HG03175 (cell line): ENCODE measurements at regions not wholly inside any gene's neighbourhood (a gene's known extent, or its start where the extent isn't known, plus 50 kb on each side); places are given as distances from the start of the nearest gene placed in this dataset.
"Not testable (repeated sequence)": the region's sequence is repeated elsewhere in the genome, so short reads cannot be mapped to it uniquely, and the experiment has no call there.

Source experiments
- ATAC-seq: cut with Tn5 transposase; IDR thresholded peaks from one replicate; pipeline ENCODE4 v1.9.1; 2021; ENCODE audit warnings: mild to moderate bottlenecking, moderate library complexity; ENCODE audit not compliant: unreplicated experiment

- ATAC-seq = not testable (repeated sequence)
Measured at GRCh38 chr5:17032314-17032985, 96.4 kb upstream of the MYO10 start.

DNA sequence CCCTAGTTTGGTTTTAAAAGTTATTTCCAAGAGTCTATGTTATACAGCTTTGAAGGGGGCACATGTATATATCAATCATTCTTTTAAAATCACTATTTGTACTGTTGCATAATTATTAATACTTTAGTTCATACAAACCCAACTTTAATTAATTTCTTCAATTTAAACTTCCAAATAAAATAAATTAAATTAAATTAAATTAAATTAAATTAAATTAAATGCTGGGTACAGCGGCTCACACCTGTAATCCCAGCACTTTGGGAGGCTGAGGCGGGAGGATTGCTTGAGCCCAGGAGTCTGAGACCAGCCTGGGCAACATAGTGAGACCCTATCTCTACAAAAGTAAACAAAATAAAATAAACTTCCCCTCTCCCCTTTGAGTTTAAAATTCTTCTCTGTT is 98.9 kb upstream of the MYO10 start:
- ATAC-seq = not testable (repeated sequence)

- ATAC-seq = no peak
Measured at GRCh38 chr5:17037751-17038150, 101.7 kb upstream of the MYO10 start.

DNA sequence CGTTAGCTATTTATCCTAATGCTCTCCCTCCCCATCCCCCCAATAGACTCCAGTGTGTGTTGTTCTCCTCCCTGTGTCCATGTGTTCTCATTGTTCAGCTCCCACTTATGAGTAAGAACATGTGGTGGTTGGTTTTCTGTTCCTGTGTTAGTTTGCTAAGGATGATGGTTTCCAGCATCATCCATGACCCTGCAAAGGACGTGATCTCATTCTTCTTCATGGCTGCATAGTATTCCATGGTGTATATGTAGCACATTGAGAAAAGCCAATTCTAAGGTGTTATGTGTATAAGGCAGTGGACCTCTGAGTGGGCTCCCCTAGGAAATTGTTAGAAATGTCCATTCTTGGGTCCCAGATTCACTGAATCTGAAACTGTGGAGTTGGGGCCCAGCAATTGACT is 103.1 kb upstream of the MYO10 start:
- no peak for ATAC-seq

GRCh38 chr5:17042041-17042440 is 106.0 kb upstream of the MYO10 start:
- ATAC-seq = no peak

DNA sequence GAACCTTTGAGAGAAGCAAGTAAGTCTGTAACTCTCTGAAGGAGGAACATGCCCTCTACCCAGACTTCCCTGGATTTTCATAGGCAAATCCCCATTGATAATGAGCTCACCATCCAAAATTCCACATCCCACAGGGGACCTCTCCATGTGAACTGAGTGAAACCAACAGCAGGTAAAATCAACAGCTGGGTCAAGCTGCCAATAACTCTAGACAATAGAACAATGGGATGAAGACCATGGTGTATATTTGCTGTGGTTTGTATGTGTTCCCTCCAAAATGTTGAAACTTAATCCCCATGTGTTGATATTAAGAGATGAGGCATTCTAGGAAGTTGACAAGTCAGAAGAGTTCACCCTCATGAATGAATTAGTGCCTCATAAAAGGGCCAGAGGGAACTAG is 110.2 kb upstream of the MYO10 start:
- ATAC-seq = no peak

DNA sequence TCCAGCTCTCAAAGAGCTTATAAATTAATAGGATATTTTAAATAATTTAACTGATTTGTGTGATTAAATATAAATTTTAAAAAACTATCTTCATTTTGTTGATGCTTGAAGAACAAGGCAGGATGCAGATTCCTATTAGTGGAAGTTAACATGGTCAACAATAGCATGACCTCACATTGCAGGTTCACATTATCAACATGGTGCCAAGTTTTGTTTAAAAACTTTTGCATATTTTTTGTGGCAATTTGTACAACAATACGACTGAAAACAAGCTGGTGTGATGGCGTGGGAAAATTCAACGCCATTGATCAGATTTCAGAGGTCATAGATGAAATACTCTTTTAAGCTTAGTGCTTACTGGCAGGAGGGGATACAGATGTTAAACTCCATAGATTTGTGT is 114.1 kb upstream of the MYO10 start:
- ATAC-seq = no peak

DNA sequence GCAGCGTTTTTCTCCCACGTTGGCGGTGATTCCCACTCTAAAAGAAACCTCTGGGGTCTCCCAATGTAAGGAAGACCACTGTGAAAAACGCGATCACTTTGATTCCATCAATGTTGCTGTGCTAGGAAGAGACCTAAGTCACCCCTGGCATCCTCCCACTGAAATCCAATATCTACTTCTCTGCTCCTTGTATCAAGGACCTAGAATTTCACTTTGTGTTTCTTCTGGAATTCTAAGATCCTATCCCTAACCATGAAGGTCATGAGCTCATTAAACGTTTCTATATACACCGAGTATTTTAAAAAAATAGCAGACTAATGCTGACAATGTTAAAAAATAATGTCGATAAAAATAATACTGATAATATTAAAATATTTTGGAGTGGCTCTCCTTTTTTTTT is 118.8 kb upstream of the MYO10 start:
- ATAC-seq = no peak

GRCh38 chr5:17056141-17056631 is 120.1 kb upstream of the MYO10 start:
- ATAC-seq = no peak

DNA sequence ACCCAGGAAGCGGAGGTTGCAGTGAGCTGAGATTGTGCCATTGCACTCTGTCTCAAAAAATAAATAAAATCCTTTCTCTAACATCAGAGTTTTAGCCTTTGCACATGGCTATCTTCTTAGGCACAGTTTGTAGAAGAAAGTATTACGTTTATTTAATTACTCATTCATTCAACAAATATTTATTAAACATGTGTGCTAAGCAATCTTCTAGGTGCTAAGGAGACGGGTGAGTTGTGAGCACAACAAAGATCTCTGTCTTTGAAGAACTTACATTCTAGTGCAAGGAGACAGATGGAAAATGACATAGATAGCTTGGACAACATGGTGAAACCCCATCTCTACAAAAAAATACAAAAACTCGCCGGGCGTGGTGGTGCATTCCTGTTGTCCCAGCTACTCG is 122.3 kb upstream of the MYO10 start:
- no peak for ATAC-seq

DNA sequence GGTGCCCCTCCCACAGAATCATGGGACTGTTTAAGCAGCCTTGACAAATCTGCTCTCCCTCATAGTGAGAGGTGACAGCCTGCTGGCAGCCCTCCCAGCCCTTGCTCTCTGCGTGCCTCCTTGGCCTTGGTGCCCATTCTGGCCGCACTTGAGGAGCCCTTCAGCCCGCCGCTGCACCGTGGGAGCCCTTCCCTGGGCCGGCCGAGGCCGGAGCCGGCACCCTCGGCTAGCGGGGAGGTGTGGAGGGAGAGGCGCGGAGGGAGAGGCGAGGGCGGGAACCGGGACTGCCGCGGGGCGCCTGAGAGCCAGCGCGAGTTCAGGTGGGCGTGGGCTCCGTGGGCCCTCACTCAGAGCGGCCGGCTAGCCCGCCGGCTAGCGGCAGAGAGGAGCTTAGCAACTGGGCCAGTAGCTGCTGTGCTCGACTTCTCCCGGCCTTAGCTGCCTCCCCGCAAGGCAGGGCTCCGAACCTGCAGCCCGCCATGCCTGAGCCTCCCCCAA is 125.9 kb upstream of the MYO10 start:
- no peak for ATAC-seq

DNA sequence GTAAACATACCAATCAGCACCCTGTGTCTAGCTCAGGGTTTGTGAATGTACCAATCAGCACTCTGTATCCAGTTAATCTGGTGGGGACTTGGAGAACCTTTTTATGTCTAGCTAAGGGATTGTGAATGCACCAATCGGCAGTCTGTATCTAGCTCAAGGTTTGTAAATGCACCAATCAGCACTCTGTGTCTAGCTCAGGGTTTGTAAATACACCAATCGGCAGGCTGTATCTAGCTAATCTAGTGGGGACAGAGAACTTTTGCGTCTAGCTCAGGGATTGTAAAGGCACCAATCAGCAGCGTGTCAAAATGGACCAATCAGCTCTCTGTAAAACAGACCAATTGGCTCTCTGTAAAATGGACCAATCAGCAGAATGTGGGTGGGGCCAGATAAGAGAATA is 126.7 kb upstream of the MYO10 start:
- not testable (repeated sequence) for ATAC-seq

DNA sequence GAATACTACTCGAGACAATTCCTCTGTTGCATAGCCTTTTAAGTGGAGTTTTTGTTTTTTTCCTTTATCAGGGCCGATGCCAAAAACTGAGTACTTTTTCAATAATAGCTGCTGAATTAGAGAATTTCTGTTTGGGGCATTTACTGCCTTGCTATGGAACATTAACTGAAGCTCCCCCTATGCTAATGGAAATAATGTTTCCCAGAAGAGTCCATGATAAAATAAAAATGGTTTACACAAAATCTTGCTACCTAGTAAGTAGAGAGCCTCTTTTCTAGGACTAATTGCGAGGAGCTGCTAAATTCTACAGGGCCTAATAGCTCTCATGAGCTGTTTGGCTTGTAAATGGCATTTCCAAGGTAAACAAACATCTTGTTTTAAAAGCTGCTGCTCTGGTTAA is 128.2 kb upstream of the MYO10 start:
- no peak for ATAC-seq

DNA sequence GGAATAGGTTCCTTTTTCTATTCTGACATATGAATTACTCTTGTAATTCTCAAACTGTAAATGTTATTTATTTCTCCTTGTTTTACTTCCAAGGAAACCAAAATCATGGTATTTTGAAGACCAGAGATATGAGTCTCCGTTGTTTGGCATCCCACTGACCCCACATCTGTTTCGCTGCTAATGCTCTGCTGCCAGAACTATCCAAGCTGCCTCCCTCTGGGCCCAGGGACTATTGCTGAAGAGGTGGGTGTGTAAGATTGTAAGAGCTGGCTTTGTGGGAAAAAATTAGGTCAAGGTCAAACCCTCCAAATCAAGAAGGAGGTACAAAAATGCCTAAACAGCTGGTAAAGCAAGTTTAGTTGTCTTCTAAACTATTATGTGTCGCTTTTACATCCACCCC is 129.4 kb upstream of the MYO10 start:
- no peak for ATAC-seq

- ATAC-seq = not testable (repeated sequence)
Measured at GRCh38 chr5:17066026-17066425, 129.9 kb upstream of the MYO10 start.

- no peak for ATAC-seq
Measured at GRCh38 chr5:17067657-17068392, 131.7 kb upstream of the MYO10 start.

DNA sequence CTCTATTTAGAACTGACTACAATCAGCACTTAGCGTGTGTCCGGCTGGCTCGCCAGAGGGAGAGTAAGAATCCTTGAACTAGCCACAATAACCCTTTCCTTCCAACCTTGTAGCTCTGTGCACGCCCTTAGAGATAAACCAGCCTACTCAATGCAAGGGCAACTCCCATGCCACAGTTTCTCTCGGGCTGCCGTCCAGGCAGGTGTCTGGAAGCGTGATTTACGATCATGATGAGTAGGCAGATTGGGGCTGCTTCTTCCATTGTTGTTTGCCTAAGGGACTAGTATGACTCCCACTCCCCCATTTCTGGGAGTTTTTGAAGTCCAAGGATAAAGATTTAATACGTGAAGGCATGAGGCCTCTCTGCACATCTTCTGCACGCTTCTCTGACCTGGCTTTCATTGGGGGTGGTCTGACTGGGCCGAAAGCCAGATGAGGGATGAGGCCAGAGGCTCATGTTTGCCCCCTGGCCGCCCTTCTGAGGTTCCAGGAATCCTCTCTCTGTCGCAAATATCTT is 134.0 kb upstream of the MYO10 start:
- ATAC-seq = no peak

GRCh38 chr5:17070647-17071046 is 134.6 kb upstream of the MYO10 start:
- no peak for ATAC-seq

GRCh38 chr5:17075236-17075635 is 139.1 kb upstream of the MYO10 start:
- no peak for ATAC-seq

DNA sequence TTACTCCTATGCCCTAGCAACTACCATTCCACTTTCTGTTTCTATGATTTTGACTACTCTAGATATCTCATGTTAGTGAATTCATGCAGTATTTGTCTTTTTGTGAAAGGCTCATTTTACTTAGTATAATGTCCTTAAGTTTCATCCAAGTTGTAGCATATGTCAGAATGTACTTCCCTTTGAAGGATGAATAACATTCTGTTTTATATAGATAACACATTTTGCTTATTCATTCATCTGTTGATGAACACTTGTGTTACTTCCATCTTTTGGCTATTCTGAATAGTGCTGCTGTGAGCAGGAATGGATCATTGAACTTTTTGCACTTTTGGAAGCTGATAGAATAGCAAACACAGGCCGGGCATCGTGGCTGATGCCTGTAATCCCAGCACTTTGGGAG is 140.2 kb upstream of the MYO10 start:
- no peak for ATAC-seq

DNA sequence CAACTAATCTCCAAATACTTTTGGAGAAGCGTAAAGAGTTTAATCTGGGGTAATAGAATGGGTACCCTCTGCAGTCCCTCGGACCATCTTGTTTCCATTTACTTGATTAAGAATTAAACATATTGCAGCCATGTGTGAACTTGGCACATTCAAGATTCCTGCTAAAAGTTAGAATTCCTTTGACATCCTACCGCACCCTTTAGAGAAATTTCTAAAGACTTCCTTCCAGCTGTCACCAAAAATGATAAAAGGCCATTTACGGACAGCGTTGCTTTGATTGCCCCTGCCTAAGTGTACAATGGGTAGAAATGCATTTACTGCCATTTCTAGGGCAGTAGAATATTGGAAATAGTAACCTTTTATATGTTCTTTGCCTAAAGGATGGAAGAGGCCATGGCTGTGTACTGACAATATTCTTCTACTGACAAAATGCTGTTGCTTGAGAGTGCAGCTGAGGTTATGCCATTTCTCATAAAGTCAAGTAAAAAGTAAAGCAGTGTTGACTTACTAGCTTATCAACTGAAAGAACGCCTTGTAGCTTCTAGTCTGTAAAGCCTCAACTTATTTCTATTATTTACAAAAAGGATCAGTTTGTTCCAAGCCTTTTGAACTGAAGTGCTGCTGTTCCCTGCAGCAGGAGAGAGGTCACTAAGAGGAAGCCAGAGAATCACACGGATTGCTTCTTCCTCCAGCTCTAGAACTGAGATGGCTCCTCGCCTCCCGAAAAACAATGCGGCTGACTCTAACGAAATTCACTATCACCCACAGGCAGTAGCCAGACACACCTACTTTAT is 139.8 kb upstream of the BASP1 start:
- ATAC-seq = no peak
